C4-2B (cell line): ENCODE measurements at regions not wholly inside any gene's neighbourhood (a gene's known extent, or its start where the extent isn't known, plus 50 kb on each side); places are given as distances from the start of the nearest gene placed in this dataset.

Source experiments
- H3K27ac ChIP-seq: fragments of 450-650 bp; 2 replicates; pipeline ENCODE4 v1.5.1; 2017
- CTCF ChIP-seq: fragments of 450-650 bp; conservative IDR thresholded peaks from 2 replicates; pipeline ENCODE4 v1.5.1; 2017; ENCODE audit warnings: mild to moderate bottlenecking
- ZFX ChIP-seq: fragments of 450-650 bp; IDR thresholded peaks from 2 replicates; pipeline ENCODE4 v1.6.1; 2017

- no peak overlapping the region for H3K27ac ChIP-seq
Measured at GRCh38 chr7:46463170-46463569, 542.1 kb upstream of the IGFBP3 start.

GRCh38 chr7:46461334-46461777, 540.3 kb upstream of the IGFBP3 start:
- TF ChIP-seq ZFX (no peak), CTCF (no peak)
- H3K27ac ChIP-seq, result no peak overlapping the region

More at GRCh38 chr7:46463170-46463569, 542.1 kb upstream of the IGFBP3 start:
- TF ChIP-seq ZFX (no peak), CTCF (no peak)

GRCh38 chr7:46459942-46460341, 538.9 kb upstream of the IGFBP3 start:
- no peak for TF ChIP-seq CTCF
- no peak for TF ChIP-seq ZFX

GRCh38 chr7:46454816-46455215, 533.7 kb upstream of the IGFBP3 start:
- no peak overlapping the region for H3K27ac ChIP-seq
- TF ChIP-seq CTCF (no peak), ZFX (no peak)

More at GRCh38 chr7:46459942-46460341, 538.9 kb upstream of the IGFBP3 start:
- no peak overlapping the region for H3K27ac ChIP-seq

- H3K27ac ChIP-seq, result no peak overlapping the region
- no peak for TF ChIP-seq CTCF
- TF ChIP-seq ZFX, result no peak
Measured at GRCh38 chr7:46452561-46453135, 531.6 kb upstream of the IGFBP3 start.

- TF ChIP-seq CTCF (no peak), ZFX (no peak)
- H3K27ac ChIP-seq, result no peak overlapping the region
Measured at GRCh38 chr7:46451846-46452245, 530.8 kb upstream of the IGFBP3 start.

- TF ChIP-seq ZFX (no peak), CTCF (no peak)
Measured at GRCh38 chr7:46450886-46451285, 529.8 kb upstream of the IGFBP3 start.

More at GRCh38 chr7:46450886-46451285, 529.8 kb upstream of the IGFBP3 start:
- no peak overlapping the region for H3K27ac ChIP-seq
